ENCODE measurements at regions not wholly inside any gene's neighbourhood (a gene's known extent, or its start where the extent isn't known, plus 50 kb on each side); places are given as distances from the start of the nearest gene placed in this dataset.

GRCh38 chr2:215808996-215809395, 204.4 kb downstream of the MREG start:
- FAIRE-seq: no peak
- in situ Hi-C loops (cut with MboI): no loop called here
- no peak for TF ChIP-seq PRDM15 (CRISPR knock-in tag; IDR thresholded peaks at IDR 0.05)
- no peak for TF ChIP-seq REST (IDR thresholded peaks at IDR 0.05; ENCODE audit: low read depth, low read length)
- no peak for TF ChIP-seq HSF1 (IDR thresholded peaks at IDR 0.05; ENCODE audit: low read depth, low read length)
- TF ChIP-seq EED (IDR thresholded peaks at IDR 0.05; ENCODE audit: low read depth): no peak
- no peak for TF ChIP-seq USF1 (IDR thresholded peaks at IDR 0.05; ENCODE audit: borderline replicate concordance, extremely low read length, insufficient read depth, low read depth, low read length)
- TF ChIP-seq ESRRA (IDR thresholded peaks at IDR 0.05; ENCODE audit: low read length): no peak
- TF ChIP-seq BMI1 (IDR thresholded peaks at IDR 0.05; ENCODE audit: borderline replicate concordance): no peak
- TF ChIP-seq PBX3 (IDR thresholded peaks at IDR 0.05; ENCODE audit: insufficient replicate concordance, low read depth, low read length): no peak
- no peak for TF ChIP-seq BACH1 (IDR thresholded peaks at IDR 0.05; ENCODE audit: borderline replicate concordance)
- TF ChIP-seq IRF5 (IDR thresholded peaks at IDR 0.05; ENCODE audit: borderline replicate concordance): no peak
- no peak for TF ChIP-seq CBX5 (IDR thresholded peaks at IDR 0.05; ENCODE audit: low read depth)

More at GRCh38 chr2:215808996-215809395, 204.4 kb downstream of the MREG start:
- H3K27ac ChIP-seq (ENCODE audit: control insufficient read depth, insufficient read depth): no peak overlapping the region
- no peak overlapping the region for H2AFZ ChIP-seq (ENCODE audit: control insufficient read depth, low read depth, low read length)
- H3K4me2 ChIP-seq (ENCODE audit: control insufficient read depth, insufficient read depth): no peak overlapping the region
- DNase-seq (ENCODE audit: low read depth, low spot score) (no peak), ATAC-seq (no peak)
- intact Hi-C loops (cut with micrococcal nuclease; ENCODE audit: unreplicated experiment): no loop called here
- H4K20me1 ChIP-seq (ENCODE audit: control insufficient read depth, insufficient read depth): no peaks in the 10 kb centered on the region
- no peak overlapping the region for H3K9ac ChIP-seq (ENCODE audit: control insufficient read depth, insufficient read depth, low read length)
- H3K27me3 ChIP-seq (replicated peaks in 1 of 2; ENCODE audit: control insufficient read depth in 2 of 2, insufficient read depth in 2 of 2, low read length in 1 of 2): no peaks in the 10 kb centered on the region
- peaks cover 19% of the 10 kb centered on the region for H3K4me1 ChIP-seq (ENCODE audit: control insufficient read depth, insufficient read depth, low read length)
- H3K4me3 ChIP-seq: no peak overlapping the region
- no peaks in the 10 kb centered on the region for H3K36me3 ChIP-seq (ENCODE audit: control insufficient read depth in 2 of 2, insufficient read depth in 2 of 2, low read length in 1 of 2)
- ChIA-PET CTCF (interaction anchor here (0.7 to 2.7 kb wide), 3 partner anchors 14 to 713 kb away, joined by 3 to 14 read pairs (median 4); no protein-coding TSS in a partner anchor), RAD21 (ENCODE audit: unreplicated experiment) (interaction anchor here (2.2 kb wide), 1 partner anchor 105 kb away, joined by 5 read pairs; no protein-coding TSS in a partner anchor), POLR2A (interaction anchor here (0.9 kb wide), 1 partner anchor 58 kb away, joined by 3 read pairs; no protein-coding TSS in a partner anchor), SMC1A (ENCODE audit: uncharacterized antibody, unreplicated experiment) (interaction anchor here (0.6 to 5.2 kb wide), 11 partner anchors 13 to 688 kb away, joined by 3 to 36 read pairs (median 3); no protein-coding TSS in a partner anchor)
- BruUV-seq (replicated peaks): no TSS peak
- H3K79me2 ChIP-seq (ENCODE audit: control insufficient read depth, insufficient read depth, low read length): no peaks in the 10 kb centered on the region
- no peaks in the 10 kb centered on the region for H3K9me3 ChIP-seq (replicated peaks; ENCODE audit: control insufficient read depth, insufficient read depth, low read length)
- WGBS (ENCODE audit: insufficient coverage, insufficient replicate concordance, low lambda C conversion rate, missing lambda C conversion rate): 100% methylated on average over 1 of the region's 1 CpG
